NCI-H226 (cell line): ENCODE measurements at regions not wholly inside any gene's neighbourhood (a gene's known extent, or its start where the extent isn't known, plus 50 kb on each side); places are given as distances from the start of the nearest gene placed in this dataset.

Source experiments
- DNase-seq: peaks from one replicate; pipeline ENCODE4 v3.0.0-alpha.2; 2015

DNA sequence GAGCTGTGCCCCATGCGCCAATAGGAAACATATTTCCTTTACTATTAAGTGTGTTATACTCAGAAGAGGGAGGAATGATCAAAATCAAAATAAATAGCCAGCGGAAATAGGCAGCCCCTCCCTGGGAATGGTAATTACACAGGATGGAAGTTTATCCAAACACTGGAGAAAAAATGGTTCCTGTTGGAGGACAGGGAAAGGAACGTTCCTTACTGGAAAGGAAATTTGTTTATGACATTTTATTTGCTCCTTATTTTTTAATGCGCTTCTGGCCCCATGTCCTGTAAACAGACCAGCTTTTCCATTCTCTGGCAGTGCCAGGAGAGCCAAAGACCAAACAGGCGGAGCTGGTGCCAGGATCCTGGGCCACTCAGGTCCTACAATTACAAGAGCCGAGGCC is 273.7 kb downstream of the SOX9 start:
- DNase-seq = no peak

DNA sequence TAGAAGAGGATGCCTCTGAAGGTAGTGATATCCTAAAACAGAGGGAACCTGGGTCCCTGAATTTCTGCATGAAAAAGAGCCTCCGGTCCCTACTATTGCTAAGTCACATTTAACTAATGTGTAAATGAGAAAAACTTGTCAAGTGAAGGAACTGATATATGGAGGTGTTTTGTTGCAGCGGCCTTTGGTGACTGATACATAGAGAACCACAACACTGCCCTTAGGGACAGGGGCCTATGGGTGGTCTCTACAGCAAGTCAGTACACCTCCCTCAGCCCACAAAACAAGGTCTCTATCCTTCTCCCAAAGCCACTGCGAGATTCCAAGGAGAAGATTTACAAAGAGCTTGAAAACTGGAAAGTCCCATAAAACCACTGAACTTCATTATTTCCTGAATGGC is 275.3 kb downstream of the SOX9 start:
- DNase-seq = no peak

DNA sequence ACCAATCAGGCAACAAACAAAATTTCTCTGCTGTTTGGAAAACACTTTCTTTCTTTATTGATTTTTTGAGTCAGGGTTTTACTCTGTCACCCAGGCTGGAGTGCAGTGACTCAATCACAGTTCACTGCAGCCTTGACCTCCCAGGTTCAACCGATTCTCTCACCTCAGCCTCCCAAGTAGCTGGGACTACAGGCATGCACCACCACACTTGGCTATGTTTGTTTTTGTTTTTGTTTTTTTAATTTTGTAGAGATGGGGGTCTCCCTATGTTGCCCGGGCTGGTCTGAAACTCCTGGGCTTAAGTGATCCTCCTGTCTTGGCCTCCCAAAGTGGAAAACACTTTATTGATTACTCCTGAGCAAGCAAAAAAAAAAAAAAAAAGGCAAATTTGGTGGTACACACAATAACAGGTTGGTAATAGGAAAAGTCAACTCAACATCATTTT is 276.4 kb downstream of the SOX9 start:
- DNase-seq = no peak

DNA sequence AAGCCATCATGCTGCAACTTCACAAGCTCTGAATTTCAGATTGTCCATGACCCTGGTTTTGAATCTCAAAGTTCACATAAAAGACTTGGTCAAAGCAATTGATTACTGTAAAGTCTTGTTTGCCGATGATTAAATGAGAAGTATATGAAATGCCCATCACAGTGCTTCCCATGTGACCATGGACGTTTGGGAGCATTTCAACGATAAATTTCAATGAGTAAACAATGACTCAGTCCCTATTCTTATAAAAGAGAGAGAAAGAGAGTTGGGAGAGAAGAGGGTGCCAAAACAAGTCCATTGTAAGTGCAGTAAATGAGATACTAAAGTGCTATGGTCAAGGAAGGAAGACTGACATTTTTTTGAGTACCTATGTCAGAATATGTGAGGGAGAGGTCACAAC is 276.9 kb downstream of the SOX9 start:
- no peak for DNase-seq

DNA sequence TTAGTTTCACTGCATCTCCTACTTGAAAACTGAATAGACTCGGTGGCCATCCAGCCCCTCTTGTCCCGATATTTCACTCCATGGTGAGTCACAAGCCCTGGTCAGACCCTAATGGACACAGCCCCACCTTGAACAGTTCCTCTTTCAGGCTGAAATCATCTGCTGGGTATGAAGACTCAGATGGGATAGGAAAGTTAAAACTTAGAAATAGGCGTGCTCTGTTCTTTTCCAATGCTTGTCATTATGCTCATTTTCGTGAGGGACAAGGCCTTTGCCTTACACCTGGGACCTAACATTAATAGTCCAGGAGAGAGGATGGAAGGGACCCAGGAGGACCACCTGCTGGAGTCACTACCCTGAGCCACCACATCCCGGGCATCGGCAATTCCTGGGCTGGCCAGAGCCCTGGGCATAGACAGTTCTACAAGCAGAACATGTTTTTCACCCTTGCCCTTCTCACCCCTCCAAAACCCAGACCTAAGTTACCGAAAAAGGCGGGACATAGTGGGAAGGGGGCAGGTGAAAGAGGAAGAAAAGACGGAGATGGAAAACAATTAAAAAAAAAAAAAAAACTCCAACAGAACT is 278.3 kb downstream of the SOX9 start:
- DNase-seq = no peak

DNA sequence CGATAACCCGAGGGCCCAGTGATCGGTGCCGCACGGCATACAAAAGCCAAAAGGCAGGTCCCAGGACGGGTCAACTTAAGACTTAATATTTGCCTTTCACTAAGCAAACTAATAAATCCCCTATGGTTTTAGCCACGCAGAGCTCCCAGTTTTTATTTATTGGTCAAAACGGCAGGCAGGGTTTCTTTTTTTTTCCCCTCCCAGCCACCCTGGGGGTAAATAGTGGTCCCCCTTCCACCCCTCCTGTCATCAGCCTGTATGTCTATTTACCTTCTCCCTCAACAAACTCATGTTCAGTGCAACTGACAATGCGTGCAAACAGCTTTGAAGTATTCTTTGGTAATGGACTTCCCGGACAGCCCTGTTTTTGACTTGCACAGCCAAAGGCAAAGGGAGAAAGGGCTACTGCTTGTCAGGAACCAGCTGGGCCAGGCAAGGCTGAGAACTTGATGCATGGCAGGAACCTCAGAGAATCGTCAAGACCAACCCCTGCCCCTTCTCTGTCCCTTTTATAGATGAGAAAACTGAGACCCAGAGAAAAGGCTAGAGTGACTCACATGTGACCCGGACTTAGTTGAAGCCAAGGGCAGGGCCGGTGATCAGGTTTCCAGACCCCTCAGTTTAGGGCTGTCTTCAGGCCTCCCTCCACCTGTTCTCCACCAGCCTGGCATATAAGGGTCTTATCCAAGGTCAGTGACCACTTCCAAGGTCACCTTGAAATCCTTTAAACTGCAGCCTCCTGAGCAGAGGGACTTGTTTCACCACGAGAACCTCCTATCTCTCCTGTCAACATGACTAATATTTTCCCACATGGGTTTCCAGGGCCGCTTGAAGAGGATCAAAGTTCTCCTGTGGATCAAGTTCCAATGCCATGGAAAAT is 279.0 kb downstream of the SOX9 start:
- DNase-seq = no peak

DNA sequence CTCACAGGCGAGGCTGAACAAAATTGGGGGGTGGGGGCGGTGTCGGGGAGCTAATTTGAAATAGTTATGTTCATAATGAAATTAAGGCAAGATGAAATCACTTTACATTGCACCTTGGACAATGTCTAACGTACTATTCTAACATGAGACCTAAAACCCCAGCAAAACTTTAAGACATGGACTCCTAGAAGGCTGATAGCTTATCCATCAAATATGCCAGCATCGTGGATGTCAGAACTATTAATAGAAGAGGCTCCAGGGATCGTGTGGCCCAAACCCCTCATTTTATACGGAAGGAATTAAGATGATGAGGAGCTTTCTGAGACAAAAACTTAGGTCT is 279.6 kb downstream of the SOX9 start:
- no peak for DNase-seq

DNA sequence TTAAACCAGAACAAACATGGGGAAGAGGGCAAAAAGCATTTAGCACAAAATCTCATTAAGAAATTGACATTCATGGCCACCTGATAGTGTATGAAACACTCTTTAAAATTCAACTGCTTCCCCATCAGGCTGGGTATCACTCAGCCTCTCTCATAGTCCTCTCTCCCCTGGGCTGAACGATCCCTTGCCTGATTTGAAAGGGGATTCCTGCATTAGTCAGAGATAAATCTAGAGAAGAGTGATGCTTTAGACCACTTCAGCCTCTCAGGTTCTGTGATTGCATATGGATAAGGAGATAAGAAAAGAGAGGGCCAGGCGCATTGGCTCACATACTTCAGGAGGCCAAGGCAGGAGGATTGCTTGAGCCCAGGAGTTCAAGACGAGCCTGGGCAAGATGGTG is 280.0 kb downstream of the SOX9 start:
- peak; percentile 43 for DNase-seq

DNA sequence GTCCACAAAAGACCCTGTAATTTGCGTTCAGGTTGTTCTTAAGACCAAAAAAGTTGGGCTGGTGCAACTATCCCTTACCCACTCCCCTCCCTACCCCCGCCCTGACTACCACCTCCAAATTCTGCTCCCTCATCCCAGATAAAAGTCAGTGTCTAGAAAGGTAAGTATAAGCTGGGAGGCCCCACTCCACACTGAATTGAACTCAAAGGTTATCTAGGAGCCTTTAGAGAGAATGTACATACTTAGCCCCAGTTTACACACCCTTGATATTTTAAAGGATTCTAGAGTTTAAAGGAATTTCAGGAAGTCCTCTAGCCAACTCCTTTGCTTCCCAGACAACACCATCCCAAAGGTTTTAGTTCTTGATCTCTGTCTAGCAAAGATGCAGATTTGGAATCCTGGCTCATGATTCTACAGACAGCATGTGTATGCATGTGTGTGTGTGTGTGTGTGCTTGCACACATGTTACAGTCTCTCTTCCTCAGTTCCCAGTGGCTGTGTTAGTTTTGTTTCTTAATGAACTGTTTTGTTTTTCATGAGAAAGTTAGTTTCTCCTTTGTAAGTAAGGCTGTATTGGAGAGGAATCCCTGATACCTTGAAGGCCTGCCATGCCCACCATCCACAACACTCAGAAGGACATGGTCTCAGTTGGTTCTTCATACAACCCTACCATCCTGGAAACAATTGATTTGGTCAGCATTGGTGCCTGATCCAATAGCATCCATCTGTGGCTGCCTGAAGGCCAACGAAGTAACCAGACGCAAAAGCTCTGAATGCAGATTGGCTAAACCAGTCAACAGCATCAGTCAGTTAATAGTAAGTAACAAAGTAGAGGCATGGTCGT is 281.3 kb downstream of the SOX9 start:
- DNase-seq = no peak

DNA sequence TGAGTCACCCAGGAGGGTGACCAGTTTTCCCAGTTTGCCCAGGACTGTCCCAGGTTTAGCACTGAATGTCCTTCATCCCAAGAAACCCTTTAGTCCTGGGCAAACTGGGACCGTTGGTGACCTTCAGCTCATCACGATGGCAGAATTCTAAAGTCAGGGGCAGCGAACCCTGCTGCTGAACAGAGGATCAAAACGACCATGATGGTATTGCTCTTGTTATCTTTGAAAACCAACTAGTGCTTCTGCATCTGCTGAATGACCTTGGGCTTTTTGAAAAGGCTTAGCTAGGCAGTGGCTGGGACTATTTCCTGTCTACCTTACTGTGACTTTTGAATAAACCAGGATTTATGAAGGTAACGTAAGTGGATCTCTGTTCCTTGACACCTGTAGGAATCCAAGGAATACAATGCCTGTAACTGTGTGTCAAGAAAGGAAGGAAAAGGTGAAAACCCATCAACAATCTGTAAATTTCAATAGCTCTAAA is 281.9 kb downstream of the SOX9 start:
- DNase-seq = no peak

DNA sequence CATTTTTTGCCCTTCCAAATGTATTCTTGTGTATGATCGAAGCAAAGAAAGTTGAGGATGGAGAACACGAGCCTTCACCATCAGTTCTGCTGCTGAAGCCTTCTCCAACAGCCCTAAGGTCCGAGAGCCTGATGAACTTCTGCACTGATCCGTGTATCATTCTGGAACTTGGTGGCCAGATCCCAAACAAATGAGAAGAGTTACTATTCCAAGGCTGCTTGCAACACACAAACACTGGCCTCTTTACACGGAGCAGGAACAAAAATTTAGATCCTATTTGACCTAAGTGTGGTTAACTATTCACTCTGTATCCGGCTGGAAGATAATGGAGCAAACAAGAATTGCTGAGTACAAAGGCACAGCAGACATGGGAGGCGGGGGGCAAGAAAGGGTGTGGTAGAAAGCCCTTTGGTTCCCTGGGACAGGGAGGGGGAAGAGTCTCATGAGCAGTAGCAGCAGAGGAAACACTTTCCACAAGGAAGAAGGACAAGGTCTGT is 282.9 kb downstream of the SOX9 start:
- DNase-seq = no peak

DNA sequence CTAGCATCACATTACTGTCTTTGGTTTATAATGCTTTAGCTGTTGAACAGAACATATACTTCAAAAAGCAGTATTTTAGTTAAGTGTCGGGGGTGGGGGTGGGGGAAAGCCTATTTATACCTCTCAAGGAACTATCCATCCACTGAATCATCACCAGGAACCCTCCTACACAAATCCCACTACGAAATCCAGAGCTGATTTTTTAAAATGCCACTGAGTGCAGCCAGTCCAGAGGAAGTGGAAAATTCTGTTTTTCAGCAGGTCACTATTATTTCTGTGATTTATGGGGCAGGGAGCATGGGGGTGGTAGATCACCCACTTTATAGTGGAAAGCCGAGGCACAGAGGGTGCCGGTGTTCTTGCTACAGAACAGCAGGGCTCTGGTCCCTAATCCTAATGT is 284.1 kb downstream of the SOX9 start:
- peak; percentile 36 for DNase-seq

DNA sequence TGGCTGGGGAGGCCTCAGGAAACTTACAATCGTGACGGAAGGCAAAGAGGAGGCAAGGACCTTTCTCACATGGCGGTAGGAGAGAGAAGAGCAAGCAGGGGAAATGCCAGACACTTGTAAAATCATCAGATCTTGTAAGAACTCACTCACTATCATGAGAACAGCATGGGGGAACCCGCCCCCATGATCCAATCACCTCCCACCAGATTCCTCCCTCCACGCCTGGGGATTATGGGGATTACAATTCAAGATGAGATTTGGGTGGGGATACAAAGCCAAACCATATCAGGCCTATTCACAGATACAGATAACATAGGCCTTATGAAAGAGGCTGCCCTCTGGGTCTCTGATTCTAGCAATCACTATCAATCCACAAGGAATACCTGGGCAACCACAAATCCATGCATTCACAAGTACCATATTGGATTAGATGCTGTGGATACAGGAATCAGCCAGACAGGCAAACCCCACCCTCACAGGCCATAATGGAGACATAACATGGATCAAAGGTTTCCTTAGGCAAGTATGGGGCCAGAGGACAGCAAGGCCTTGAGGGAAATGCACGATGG is 284.9 kb downstream of the SOX9 start:
- DNase-seq = no peak

DNA sequence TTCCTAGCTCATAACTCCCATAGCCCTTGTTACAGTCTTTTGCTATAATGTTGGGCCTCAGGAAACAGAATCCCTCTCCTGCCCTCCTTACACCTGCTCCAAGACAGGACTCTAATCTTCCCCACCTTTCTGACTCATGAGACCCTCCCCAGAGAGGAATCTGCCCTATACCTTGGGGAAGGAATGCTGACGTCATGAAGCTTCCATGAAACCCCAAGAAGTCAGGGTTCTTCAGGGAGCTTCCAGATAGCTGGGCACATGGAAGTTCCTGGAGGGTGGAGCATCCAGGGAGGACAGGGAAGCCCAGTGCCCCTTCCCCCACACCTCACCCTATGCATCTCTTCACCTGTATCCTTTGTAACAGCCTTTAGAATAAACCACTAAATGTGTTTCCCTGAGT is 285.7 kb downstream of the SOX9 start:
- no peak for DNase-seq

DNA sequence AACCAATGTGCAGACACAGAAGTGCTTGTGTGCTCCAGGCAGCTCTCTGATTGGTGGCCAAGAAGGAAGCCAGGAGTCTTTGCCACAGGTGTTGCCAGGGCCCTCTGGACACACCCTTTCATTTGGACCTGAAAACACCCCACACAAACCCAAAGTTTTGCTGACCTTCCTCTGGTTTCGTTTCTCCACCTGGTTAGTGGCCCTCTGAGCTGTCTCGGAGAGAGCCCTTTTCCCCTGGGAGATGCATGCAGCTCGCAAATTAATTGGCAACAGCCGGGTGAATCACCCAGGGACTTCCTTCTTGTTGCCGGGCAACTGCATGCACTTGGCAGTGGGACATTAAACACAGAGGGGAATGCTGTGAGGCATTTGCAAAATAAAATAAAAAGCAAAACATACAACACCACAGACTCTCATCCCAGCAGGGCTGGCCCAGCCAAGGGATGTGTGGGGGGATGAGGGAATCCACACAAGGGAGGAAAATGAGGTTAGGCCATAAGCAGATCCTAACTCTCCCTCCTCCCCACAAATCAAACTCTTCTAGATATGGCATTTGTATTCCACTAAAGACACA is 286.6 kb downstream of the SOX9 start:
- DNase-seq = peak; percentile 90

DNA sequence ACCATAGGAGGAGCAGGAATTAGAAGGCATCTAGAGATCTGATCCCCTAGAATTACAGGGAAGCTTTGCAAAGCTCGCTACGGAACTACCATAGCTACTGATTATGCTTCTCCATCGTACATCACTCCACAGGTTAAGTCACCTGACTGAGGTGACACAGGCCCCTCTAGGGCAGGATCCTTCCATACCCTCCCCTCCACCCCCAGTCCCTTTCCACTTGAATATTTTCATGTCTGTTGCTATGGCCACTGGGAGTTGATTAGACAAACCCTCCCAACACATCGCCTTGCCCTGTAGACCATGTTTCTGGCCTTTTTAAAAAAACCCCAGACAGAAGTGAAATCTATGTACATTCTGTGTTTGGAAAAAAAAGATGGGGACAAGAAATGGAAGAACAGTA is 287.1 kb downstream of the SOX9 start:
- DNase-seq = no peak

DNA sequence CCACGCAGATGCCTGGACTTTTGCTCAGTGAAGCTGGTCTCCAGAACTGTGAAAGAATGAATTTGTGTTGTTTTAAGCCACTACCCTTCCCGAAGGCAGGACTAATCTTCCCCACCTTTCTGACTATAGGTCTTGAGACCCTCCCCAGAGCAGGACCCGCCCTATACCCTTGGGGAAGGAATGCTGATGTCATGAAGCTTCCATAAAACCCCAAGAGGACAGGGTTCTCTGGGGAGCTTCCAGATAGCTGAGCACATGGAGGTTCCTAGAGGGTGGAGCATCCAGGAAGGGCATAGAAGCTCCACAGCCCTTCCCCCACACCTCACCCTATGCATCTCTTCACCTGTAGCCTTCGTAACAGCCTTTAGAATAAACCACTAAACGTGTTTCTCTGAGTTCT is 287.8 kb downstream of the SOX9 start:
- no peak for DNase-seq

DNA sequence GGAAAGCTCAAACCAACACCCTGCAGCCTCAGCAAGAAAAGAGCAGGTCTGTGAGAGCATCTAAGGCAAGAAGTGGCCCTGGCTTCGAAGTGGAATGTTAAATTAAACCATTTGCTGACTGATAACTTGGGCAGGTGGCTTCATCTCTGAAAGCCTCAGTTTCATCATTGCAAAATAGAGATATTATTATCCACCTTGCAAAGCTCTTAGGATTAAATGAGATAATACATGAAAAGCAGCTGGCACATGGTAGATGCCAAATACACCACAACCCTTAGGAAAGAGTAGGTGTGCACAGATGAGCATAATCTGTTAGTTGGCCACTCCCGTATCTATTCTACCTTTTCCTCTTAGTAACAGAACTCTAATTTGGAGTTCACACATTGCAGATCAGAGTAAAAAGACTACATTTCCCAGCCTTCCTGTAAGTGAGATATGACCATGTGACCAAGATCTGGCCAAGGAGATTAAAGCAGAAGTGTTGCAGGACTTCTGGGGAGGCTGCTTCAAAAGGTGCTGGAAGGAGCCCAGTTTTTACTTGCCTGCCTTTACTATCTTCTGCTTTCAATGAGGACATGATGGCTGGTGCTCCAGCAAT is 288.7 kb downstream of the SOX9 start:
- no peak for DNase-seq

DNA sequence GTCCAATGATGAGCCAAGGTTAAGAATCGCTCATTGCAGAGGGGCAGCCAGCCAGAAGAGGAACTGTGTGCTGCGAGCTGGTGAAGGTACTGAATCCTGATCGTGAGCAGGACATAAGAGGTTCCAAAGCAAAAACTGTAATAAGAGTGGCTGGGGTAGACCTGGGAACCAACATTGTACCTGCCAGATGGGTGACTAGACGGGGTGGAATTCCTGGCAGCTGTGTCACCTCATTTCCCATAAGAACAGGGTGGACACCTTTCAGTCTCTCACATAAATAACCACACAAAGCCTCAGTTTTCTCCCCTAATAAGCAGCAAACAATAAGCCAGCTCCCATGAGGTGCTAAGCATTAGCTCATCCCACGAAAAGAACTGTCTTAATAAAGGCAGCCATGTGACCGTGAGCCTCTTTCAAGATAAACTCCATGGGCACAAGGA is 290.3 kb downstream of the SOX9 start:
- DNase-seq = no peak

DNA sequence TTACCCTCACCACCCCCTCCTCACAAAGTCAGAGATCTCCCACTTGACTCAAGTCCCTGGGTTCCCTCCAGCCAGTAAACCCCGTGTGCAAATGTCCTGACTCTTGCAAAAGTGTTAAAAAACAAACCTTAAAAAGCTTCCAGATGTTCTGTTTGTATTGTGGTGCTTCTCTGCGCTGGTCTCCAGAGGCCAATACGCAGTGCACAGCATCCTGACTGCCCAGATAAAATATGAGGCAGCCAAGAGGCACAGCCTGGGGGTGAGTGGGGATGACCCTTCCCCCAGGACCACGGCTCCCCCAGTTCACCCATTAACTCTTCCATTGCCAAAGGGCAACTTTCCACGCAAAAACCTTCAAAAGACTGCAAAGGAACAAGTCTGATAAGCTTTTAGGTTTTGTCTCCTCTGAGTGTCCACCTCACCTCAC is 291.8 kb downstream of the SOX9 start:
- no peak for DNase-seq

DNA sequence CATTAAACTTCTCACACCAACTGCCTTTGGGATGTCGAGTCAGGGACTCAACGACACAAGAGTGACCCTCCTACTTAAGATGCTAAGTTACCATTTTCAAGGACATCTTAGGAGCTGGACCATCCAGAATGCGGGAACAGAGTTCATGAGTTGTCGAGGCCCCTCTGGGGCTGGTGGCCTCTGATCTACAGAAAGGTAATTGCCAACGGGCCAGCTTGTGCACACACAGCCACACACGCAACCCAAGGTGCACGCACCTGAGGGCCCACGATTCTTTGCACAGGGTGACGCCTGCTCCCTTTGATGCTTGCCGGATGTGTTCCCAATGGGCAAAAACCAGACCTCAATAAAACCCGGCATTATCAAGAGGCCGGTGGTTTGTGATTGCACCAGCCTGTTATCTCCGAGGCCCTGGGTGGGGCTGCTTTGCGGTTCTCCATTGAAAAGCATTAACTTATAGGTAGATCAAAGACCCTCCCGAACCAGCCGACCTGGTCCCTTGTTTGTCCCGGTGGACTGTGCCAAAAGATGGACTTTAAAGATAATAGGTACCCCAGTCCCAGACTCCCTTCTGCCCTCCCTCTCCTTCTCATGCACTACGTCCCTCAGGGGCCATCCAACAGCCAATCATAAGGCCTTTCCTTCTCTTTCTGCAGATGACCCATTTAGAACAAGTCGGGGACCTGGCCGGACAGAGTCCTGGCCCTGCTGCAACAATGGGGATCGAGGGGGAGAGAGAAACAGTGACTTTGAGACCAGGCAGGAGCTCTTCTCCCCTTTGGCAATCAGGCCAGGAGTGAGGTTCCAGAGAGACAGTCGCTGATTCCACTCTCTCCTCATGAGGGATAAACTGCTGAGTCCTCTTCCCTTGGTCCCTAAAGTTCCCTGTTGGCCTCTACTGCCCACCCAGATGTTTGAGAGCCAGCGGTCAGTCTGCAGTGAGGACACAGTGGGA is 292.5 kb downstream of the SOX9 start:
- no peak for DNase-seq
